Lower leg skin (tissue), 4 donors: ENCODE measurements at regions not wholly inside any gene's neighbourhood (a gene's known extent, or its start where the extent isn't known, plus 50 kb on each side); places are given as distances from the start of the nearest gene placed in this dataset.

ENCODE experiments used
- DNase-seq, 2 donors: peaks; one replicate each; pipeline ENCODE4 v3.0.0-alpha.2; 2019; ENCODE audit warnings: low spot score in 2 of 2
- H3K4me3 ChIP-seq: fragments of 200-600 bp; sonication (generic); 2 replicates; pipeline ENCODE4 v1.5.1; 2017; ENCODE audit warnings: mild to moderate bottlenecking, low read depth; ENCODE audit not compliant: poor library complexity, severe bottlenecking
- POLR2A ChIP-seq, 2 donors: fragments of 450-650 bp; IDR thresholded peaks; one replicate each; pipeline ENCODE4 v1.6.1; 2016 to 2017; ENCODE audit warnings: antibody characterized with exemption in 2 of 2, mild to moderate bottlenecking in 1 of 2, moderate library complexity in 1 of 2
- WGBS, 2 donors: methylation state at CpG; one replicate each; pipeline ENCODE4 v1.1.5; 2018; 5-methylcytosine and 5-hydroxymethylcytosine counted together
- intact Hi-C: fragments of 100-400 bp; cut with DNase I; formaldehyde crosslinking; loops from one replicate; pipeline ENCODE4 v1.15.0; 2023; ENCODE audit warnings: low total_unique reads
- TF ChIP-seq, protein P1 (sequence below), 3 donors: fragments of 450-650 bp; IDR thresholded peaks; one replicate each; pipeline ENCODE4 v1.5.1; 2016; ENCODE audit warnings: antibody characterized with exemption in 3 of 3, mild to moderate bottlenecking in 3 of 3, moderate library complexity in 2 of 3

DNA sequence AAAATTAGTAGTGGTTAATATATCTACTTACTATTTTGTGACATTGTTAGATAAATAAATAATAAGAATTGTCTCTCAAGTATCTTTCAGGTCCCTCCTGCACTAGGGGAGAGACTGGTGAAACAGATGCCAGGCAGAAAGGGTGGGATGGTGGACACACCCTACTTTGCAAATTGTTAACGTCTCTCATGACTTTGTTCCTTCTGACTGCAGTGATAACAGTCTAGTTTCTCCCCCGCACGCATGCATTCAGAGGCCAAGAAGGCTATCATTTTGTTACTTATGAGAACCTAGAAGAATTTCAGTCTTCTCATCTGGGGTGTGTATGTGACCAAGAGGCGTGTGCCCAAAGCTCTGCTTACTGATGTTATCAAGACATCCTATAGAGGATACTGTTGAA, 152.3 kb downstream of the EDN1 start:
- 60 to 62% methylated on average over 4 of the region's 4 CpGs for WGBS, 2 donors
- no peak for DNase-seq
- TF ChIP-seq, protein P1, sequence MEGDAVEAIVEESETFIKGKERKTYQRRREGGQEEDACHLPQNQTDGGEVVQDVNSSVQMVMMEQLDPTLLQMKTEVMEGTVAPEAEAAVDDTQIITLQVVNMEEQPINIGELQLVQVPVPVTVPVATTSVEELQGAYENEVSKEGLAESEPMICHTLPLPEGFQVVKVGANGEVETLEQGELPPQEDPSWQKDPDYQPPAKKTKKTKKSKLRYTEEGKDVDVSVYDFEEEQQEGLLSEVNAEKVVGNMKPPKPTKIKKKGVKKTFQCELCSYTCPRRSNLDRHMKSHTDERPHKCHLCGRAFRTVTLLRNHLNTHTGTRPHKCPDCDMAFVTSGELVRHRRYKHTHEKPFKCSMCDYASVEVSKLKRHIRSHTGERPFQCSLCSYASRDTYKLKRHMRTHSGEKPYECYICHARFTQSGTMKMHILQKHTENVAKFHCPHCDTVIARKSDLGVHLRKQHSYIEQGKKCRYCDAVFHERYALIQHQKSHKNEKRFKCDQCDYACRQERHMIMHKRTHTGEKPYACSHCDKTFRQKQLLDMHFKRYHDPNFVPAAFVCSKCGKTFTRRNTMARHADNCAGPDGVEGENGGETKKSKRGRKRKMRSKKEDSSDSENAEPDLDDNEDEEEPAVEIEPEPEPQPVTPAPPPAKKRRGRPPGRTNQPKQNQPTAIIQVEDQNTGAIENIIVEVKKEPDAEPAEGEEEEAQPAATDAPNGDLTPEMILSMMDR (IDR thresholded peaks at IDR 0.05) = no peak
- no peak for TF ChIP-seq POLR2A (IDR thresholded peaks at IDR 0.05)
- intact Hi-C loops = no loop called here
- H3K4me3 ChIP-seq = no peak overlapping the region

DNA sequence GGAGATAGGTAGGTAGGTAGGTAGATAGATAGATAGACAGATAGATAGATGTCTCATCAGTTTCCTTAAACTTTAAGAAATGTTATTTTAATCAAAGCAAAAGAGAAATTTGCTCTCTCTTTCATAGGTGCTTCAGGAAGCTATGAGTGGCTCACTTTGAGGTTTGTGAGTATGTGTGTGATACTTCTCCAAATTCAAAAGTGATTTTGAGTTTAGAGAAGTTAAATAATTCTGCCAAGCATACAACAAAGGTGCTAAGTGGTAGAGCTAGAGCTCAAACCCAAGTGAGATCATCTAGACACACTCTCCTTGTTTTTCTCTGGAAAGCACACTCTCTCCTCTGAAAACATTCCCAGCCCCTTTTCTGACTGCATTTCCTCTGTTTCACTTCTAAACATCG, 156.2 kb downstream of the EDN1 start:
- 81 to 88% methylated on average over 1 of the region's 1 CpG for WGBS, 2 donors

DNA sequence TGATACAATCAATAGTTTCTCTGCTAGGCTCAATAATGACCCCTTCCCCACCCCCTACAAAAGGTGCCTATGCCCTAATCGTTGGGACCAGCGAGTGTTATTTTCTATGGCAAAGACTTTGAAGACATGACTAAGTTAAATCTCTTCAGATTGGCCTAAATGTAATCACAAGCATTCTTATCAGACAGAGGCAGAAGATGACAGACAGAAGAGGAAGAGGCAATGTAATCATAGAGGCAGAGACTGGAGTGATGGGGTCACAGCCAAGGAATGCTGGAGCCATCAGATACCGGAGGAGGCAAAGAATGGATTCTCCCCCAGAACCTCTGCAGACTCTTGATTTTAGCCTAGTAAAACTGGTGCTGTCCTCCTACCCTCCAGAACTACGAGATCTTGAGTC, 159.3 kb downstream of the EDN1 start:
- 84 to 90% methylated on average over 4 of the region's 4 CpGs for WGBS, 2 donors
- no peak for DNase-seq
- TF ChIP-seq, protein P1 (IDR thresholded peaks at IDR 0.05) = no peak
- no peak for TF ChIP-seq POLR2A (IDR thresholded peaks at IDR 0.05)
- intact Hi-C loops = no loop called here
- no peak overlapping the region for H3K4me3 ChIP-seq

More for the DNA sequence above, 156.2 kb downstream of the EDN1 start:
- no peak for DNase-seq
- H3K4me3 ChIP-seq = no peak overlapping the region
- TF ChIP-seq, protein P1 (IDR thresholded peaks at IDR 0.05) = no peak
- no peak for TF ChIP-seq POLR2A (IDR thresholded peaks at IDR 0.05)
- intact Hi-C loops = no loop called here

DNA sequence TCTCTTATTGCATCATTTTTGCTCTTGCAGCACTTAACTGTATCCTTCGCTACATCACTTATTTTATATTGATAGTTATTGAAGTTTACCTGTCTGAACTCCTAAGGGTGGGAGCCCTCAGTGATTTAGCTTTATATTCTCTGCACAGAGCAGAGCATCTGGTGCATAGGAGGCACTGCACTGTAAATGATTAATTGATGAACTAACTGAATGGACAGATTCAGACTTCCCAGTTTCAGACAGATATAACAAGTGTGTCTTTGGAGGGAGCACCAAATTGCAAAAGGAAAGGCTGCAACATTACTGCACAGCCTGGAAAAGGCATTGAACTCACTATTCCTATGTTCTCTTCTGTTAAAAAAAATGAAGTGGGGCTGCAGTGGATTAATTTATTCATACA, 160.3 kb downstream of the EDN1 start:
- DNase-seq = no peak
- H3K4me3 ChIP-seq = no peak overlapping the region
- no peak for TF ChIP-seq POLR2A (IDR thresholded peaks at IDR 0.05)
- intact Hi-C loops = no loop called here
- WGBS, 2 donors = 91 to 100% methylated on average over 1 of the region's 1 CpG

DNA sequence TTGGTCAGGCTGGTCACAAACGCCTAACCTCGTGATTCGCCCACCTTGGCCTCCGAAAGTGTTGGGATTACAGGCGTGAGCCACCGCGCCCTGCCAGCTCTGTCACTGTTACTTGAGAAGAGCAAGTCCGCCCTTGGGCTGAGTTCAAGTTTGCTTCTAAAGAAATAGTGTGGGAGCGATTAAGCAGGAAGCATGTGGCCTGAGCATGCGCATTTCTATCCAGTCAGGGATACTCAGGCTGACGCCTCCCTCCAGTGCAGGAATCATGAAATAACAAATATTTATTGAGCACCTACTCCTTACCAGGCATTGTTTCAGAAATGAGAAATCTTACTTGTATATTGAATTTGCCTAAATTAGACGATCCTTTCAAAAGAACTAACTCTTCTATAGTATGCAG, 166.2 kb downstream of the EDN1 start:
- no peak for DNase-seq
- TF ChIP-seq, protein P1 (IDR thresholded peaks at IDR 0.05) = no peak
- TF ChIP-seq POLR2A (IDR thresholded peaks at IDR 0.05) = no peak
- 96% methylated on average over 12 of the region's 12 CpGs for WGBS, 2 donors
- H3K4me3 ChIP-seq = no peak overlapping the region
- intact Hi-C loops = no loop called here

DNA sequence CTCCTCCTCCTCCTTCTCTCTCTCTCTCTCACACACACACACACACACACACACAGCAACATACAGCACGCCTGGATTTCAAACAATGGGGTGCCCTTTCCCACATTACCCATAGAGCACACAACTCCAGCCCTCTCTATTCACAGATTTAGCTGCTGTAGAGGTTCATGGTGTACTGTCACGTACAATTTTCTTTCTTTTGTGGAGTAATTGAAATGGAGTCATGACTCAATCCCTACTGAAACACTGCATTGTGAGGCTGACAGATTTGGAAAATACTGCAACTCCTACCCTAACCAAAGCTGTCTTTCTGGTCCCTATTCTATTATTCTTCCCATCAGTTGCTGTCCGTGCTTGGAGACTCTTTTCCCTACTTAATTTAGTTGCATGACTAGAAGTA, 166.9 kb downstream of the EDN1 start:
- DNase-seq = no peak
- WGBS, 2 donors = 82 to 85% methylated on average over 3 of the region's 3 CpGs
- TF ChIP-seq, protein P1 (IDR thresholded peaks at IDR 0.05) = no peak
- no peak for TF ChIP-seq POLR2A (IDR thresholded peaks at IDR 0.05)

More for the DNA sequence above, 166.9 kb downstream of the EDN1 start:
- no peak overlapping the region for H3K4me3 ChIP-seq
- intact Hi-C loops = no loop called here
